GM18951 (cell line): ENCODE measurements at regions not wholly inside any gene's neighbourhood (a gene's known extent, or its start where the extent isn't known, plus 50 kb on each side); places are given as distances from the start of the nearest gene placed in this dataset.
"Not testable (repeated sequence)": the region's sequence is repeated elsewhere in the genome, so short reads cannot be mapped to it uniquely, and the experiment has no call there.

ENCODE experiments used
- POLR2A ChIP-seq: IDR thresholded peaks from 4 replicates; pipeline ENCODE4 v1.6.1; 2011; ENCODE audit warnings: mild to moderate bottlenecking; ENCODE audit not compliant: insufficient read length, insufficient read depth; ENCODE audit errors: extremely low read depth
- in situ Hi-C: fragments of 300-500 bp; cut with MboI; formaldehyde crosslinking; loops from one replicate; pipeline ENCODE4 v1.12.0; 2022; ENCODE audit warnings: low sequenced_read_pairs, mixed read lengths, inconsistent platforms; ENCODE audit not compliant: unreplicated experiment

- no peak for TF ChIP-seq POLR2A
- in situ Hi-C loops, result no loop called here
These were observed 194.4 kb upstream of the CCDC196 start for GRCh38 chr14:66291756-66292155.

DNA sequence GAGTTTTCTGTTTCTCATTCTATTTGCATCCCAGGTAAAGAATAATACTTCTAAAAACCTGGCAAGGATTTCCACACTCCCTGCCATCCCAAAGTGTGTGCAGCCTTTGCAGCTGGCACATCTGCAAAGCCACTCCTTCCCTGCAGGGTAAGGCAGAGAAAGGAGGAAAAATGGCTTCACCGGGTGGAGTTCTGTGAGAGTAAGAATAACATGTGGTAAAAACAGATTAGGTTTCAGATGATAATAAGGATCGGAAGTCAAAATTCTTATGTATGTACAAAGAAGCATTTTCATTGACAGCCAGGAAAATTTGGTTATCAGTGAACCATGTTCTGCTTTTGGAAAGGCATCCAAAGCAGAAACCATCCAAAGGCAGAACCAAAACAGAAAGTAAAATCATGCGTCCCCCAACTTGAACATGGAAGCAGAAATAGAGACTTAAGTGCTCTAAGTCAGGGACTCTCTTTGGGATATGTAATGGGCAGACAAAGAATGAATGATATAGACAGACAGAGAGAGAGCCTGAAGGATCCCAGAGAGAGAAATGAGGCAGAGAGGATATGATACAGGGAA is 192.6 kb upstream of the CCDC196 start:
- in situ Hi-C loops, result no loop called here
- no peak for TF ChIP-seq POLR2A

- no peak for TF ChIP-seq POLR2A
- in situ Hi-C loops, result no loop called here
These were observed 190.8 kb upstream of the CCDC196 start for GRCh38 chr14:66295386-66295785.

DNA sequence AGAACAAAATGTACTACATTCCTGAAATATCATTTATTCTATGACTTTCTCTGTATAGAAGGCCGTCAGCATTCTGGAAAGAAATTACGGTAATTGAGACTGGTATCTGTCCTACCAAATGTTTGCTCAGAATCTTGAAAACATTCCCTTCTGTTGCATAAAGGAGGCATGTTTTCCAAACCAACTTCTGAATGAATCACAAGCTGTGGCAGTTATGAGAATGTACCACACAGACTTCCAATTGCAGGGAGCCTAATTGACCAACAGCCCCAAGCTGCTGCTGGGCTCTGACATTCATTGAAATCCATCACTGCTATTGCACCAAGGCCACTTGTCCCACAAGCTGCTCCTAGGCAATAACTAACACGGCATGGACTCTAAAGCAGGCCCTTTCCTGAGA is 185.3 kb upstream of the CCDC196 start:
- no peak for TF ChIP-seq POLR2A
- in situ Hi-C loops, result no loop called here

DNA sequence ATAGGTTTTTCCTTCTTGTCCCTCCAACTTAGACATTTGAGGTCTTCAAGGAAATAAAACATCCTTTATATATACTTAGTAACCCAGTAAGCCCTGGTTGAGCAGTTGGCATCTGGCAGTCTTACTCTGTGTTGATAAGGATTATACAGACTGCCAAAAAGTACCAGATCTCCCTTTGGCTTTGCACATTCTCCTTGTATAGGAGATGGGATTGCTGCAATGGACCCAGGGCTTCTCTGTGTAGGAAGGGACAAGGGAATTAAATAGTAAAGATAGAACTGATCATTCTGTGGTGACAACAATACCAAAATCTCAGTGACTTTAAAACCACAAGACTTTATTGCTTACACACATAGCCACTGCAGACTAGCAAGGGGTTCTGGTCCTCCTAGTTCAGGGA is 180.1 kb upstream of the CCDC196 start:
- in situ Hi-C loops, result no loop called here
- TF ChIP-seq POLR2A, result no peak

DNA sequence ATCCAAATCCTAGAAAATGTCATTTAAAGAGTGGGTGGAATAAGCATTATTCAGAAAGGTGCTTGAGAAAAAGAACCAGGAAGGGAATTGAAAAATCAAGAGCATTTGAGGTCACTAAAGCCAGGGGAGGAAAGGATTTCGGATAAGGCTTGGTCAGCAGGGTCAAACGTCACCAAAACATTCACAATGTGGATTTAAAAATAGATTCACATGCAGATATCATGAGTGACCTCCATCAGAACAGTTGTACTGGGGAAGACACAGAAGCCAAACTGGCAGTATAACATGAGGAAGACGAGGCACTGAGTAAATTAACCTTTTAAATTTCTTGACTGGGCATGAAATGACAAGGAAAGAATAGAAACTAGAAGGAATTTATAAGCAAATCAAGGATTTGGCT is 175.1 kb upstream of the CCDC196 start:
- in situ Hi-C loops, result no loop called here
- TF ChIP-seq POLR2A, result no peak

- in situ Hi-C loops, result no loop called here
- no peak for TF ChIP-seq POLR2A
These were observed 174.2 kb upstream of the CCDC196 start for GRCh38 chr14:66311990-66312389.

DNA sequence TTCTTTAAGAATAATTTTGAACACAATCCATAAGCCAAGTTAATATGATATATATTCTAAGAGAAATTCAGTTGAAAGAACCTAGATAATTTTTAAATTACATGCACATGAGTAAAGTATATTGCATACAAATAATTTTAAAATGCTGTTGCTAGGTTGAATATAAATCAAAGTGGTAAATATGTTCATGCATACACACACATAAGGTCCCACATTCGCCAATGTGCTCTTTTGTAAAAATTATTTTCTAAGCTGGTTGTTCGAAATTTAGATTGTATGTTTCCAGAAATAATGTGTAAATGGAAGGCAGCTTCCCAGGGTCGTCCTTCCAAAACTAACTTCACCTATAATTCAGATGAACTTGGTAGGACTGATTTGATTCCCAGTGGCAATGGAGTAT is 173.7 kb upstream of the CCDC196 start:
- no peak for TF ChIP-seq POLR2A
- in situ Hi-C loops, result no loop called here

DNA sequence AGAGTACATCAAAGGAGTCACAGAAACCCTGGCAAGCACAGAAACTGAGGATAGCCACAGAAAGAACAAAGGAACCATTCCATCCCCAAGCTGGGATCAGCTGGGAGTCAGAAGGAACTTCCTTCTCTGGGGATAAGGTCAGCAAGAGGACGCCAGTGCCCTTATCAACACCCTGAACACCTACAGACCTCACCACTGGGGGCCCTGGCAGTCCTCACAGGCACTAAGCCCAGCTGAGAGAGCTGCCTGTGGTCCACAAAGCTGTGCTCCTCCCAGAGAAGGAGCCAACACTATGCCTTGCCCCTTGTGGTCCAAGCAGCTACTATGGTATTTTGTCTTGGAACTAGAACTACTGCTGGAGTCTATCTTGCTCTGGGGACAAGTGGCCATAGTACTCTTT is 171.1 kb upstream of the CCDC196 start:
- in situ Hi-C loops, result no loop called here
- no peak for TF ChIP-seq POLR2A

DNA sequence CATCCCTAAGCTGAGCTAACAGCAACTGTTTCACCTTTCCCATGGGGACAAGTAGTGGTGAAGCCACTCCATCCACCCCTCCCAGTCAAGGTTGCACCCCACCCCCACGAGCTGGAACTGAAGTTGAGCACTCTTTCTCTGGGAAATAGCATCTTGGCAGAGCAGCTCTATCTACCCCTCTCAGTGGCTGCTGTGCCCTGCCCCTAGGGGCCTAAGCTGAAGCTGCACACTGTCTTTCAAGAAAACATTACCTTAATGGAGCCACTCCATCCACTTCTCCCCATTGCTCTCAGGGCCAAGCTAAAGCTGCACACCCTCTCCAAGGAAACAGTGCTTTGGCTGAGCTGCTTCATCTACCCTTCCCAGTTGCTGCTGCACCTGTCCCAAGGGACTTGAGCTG is 170.6 kb upstream of the CCDC196 start:
- in situ Hi-C loops, result no loop called here
- TF ChIP-seq POLR2A, result no peak

DNA sequence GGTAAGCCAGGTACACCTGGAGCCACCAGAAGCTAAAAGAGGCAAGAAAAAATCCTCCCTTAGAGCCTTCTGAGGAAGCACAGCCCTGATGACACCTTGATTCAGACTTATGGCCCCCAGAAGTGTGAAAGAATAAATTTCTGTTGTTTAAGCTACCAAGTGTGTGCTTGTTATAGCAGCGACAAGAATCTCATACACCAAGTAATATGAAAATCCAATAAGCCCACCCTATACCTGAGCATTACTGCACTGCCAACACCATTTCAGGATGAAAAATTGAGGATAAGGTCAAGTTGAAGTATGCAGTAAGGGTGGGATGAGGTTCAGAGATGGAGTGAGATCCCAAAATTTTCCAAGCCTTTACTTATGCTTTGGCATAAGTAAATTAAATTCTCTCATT is 163.6 kb upstream of the CCDC196 start:
- in situ Hi-C loops, result no loop called here

GRCh38 chr14:66330228-66330627 is 155.9 kb upstream of the CCDC196 start:
- in situ Hi-C loops, result no loop called here
- no peak for TF ChIP-seq POLR2A

More for the DNA sequence above, 163.6 kb upstream of the CCDC196 start:
- no peak for TF ChIP-seq POLR2A

DNA sequence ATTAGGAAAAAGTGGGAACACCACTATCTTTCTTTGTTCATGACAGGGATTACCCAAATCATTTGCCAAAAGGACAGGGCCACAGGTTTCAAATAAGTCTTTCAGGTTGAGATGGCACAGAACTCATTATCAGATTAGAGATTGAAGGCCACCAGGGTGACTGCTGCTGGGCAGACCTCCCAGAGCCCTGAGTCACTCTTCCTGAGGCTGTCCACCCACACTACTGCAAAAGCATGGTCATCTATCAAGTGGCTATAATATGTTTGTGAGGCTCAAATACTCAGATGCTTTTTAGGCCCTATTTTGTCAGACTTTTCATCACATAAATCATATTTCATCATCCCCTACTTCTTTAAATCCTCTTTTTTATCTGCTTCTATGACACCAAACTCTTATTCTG is 155.3 kb upstream of the CCDC196 start:
- in situ Hi-C loops, result no loop called here
- no peak for TF ChIP-seq POLR2A

- in situ Hi-C loops, result not testable (repeated sequence)
These were observed 152.9 kb upstream of the CCDC196 start for GRCh38 chr14:66333293-66333692.

DNA sequence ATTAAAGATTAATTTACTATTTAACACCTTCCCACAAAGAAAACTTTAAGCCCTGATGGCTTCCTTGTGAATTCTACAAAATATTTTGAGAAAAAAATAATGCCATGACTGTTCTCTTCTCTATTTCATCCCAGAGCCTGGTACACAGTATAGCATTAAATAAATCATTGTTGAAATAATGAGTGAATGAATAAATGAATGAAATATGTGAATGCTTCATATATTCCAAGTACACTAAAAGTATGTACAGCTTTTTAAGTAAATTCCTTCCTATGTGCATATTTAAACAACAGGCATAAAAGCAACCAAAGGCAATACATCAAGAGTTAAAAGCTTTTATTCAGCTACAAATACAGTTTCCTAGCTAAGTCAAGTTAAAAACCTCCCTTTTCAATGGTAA is 144.9 kb upstream of the CCDC196 start:
- in situ Hi-C loops, result no loop called here

GRCh38 chr14:66345986-66346385 is 140.2 kb upstream of the CCDC196 start:
- in situ Hi-C loops, result no loop called here
- TF ChIP-seq POLR2A, result no peak

More for the DNA sequence above, 144.9 kb upstream of the CCDC196 start:
- TF ChIP-seq POLR2A, result no peak

DNA sequence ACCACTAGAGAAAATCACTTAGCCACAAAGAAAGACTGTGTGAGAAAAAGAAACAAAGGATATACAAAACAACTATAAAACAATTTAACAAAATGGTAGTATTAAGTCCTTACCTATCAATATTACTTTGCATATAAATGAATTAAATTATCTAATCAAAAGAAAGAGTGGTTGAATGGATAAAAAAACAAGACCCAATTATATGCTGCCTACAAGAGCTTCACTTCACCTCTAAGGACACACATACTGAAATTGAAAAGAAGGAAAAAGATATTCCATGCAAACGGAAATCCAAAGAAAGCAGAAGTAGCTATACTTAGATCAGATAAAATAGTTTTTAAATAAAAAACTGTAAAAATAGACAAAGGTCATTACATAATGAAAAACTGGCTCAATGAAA is 134.9 kb upstream of the CCDC196 start:
- no peak for TF ChIP-seq POLR2A
- in situ Hi-C loops, result no loop called here
